ENCODE measurements at regions not wholly inside any gene's neighbourhood (a gene's known extent, or its start where the extent isn't known, plus 50 kb on each side); places are given as distances from the start of the nearest gene placed in this dataset.

GRCh38 chr6:11370191-11371018 lies 137.9 kb upstream of the NEDD9 start:
- Mint-ChIP-seq H3K9me3 (peaks cover 0 to 3% (median 0%) of the 10 kb centered on the region in 7 donors), H3K36me3 (peaks cover 42 to 47% of the 10 kb centered on the region in 2 donors), H3K4me3 (peak overlapping the region; percentile 8 to 70), H3K27ac (peak overlapping the region; percentile 77 to 90 (median 88)), H3K27me3 (ENCODE audit: low read depth in 3 of 3) (peaks cover 0 to 4% (median 2%) of the 10 kb centered on the region in 3 donors), H3K4me1 (peaks cover 82% of the 10 kb centered on the region)
- peaks cover 80 to 87% of the 10 kb centered on the region in 2 donors for H3K4me1 ChIP-seq (ENCODE audit: control insufficient read depth in 1 of 2, insufficient read depth in 2 of 2, low read length in 2 of 2)
- 70% methylated on average over 19 of the region's 24 CpGs for WGBS (ENCODE audit: insufficient coverage)
- no peaks in the 10 kb centered on the region for H3K27me3 ChIP-seq (ENCODE audit: control insufficient read depth in 2 of 2, insufficient read depth in 2 of 2, low read length in 2 of 2)
- no peaks in the 10 kb centered on the region for H4K20me1 ChIP-seq (ENCODE audit: insufficient read depth, low read length)
- peak overlapping the region; percentile 58 to 64 for H3K27ac ChIP-seq (ENCODE audit: low read depth in 1 of 2, low read length in 2 of 2)
- no peaks in the 10 kb centered on the region for H3K36me3 ChIP-seq (replicated peaks in 1 of 2; ENCODE audit: control insufficient read depth in 1 of 2, insufficient read depth in 2 of 2, low read length in 2 of 2)
- peaks cover 80% of the 10 kb centered on the region for H3K79me2 ChIP-seq (ENCODE audit: insufficient read depth, low read length)
- no peaks in the 10 kb centered on the region for H3K9me3 ChIP-seq (replicated peaks in 1 of 2; ENCODE audit: control insufficient read depth in 1 of 2, insufficient read depth in 1 of 2, low read length in 2 of 2)
- no peak overlapping the region for H3K9ac ChIP-seq (ENCODE audit: insufficient read depth, low read length, poor library complexity, severe bottlenecking)
- no peak for DNase-seq
- H3K4me3 ChIP-seq (replicated peaks in 1 of 3; ENCODE audit: low read depth in 2 of 3, low read length in 3 of 3): peak overlapping the region in 1 of 3 experiments; percentile 14
- TF ChIP-seq CTCF (IDR thresholded peaks at IDR 0.05): no peak
- intact Hi-C loops (cut with micrococcal nuclease): loop anchor here in 1 of 2 donors (2.0 kb wide), 1 partner anchor 22 kb away; no protein-coding TSS in a partner anchor
- H3K4me2 ChIP-seq (replicated peaks; ENCODE audit: extremely low read depth, low read length, poor library complexity, severe bottlenecking): no peak overlapping the region
- H2AFZ ChIP-seq (ENCODE audit: insufficient read depth, low read depth, low read length, poor library complexity, severe bottlenecking): no peak overlapping the region

GRCh38 chr6:11368760-11369159 lies 136.3 kb upstream of the NEDD9 start:
- no peak for TF ChIP-seq CTCF (IDR thresholded peaks at IDR 0.05)
- H3K4me1 Mint-ChIP-seq: peaks cover 79% of the 10 kb centered on the region
- H3K27ac ChIP-seq (ENCODE audit: low read depth in 1 of 2, low read length in 2 of 2): no peak overlapping the region

More at GRCh38 chr6:11368760-11369159, 136.3 kb upstream of the NEDD9 start:
- no peaks in the 10 kb centered on the region for H3K27me3 ChIP-seq (ENCODE audit: control insufficient read depth in 2 of 2, insufficient read depth in 2 of 2, low read length in 2 of 2)
- WGBS (ENCODE audit: insufficient coverage): no CpG with 5 or more reads among the region's 1 CpG
- H3K4me2 ChIP-seq (replicated peaks; ENCODE audit: extremely low read depth, low read length, poor library complexity, severe bottlenecking): no peak overlapping the region
- peaks cover 73 to 80% of the 10 kb centered on the region in 2 donors for H3K4me1 ChIP-seq (ENCODE audit: control insufficient read depth in 1 of 2, insufficient read depth in 2 of 2, low read length in 2 of 2)
- H3K27me3 Mint-ChIP-seq (ENCODE audit: low read depth in 3 of 3): peaks cover 0 to 4% (median 2%) of the 10 kb centered on the region in 3 donors
- peak overlapping the region in 5 of 7 donors; percentile 4 to 84 (median 16) for H3K27ac Mint-ChIP-seq
- no peak overlapping the region for H3K4me3 Mint-ChIP-seq
- H3K79me2 ChIP-seq (ENCODE audit: insufficient read depth, low read length): peaks cover 90% of the 10 kb centered on the region
- peaks cover 47 to 53% of the 10 kb centered on the region in 2 donors for H3K36me3 Mint-ChIP-seq
- peak in 1 of 3 donors; percentile 57 for DNase-seq
- peaks cover 0 to 3% (median 0%) of the 10 kb centered on the region in 7 donors for H3K9me3 Mint-ChIP-seq
- H3K9me3 ChIP-seq (replicated peaks in 1 of 2; ENCODE audit: control insufficient read depth in 1 of 2, insufficient read depth in 1 of 2, low read length in 2 of 2): no peaks in the 10 kb centered on the region
- no peak overlapping the region for H3K9ac ChIP-seq (ENCODE audit: insufficient read depth, low read length, poor library complexity, severe bottlenecking)
- H2AFZ ChIP-seq (ENCODE audit: insufficient read depth, low read depth, low read length, poor library complexity, severe bottlenecking): no peak overlapping the region
- peaks cover 0 to 7% of the 10 kb centered on the region in 2 donors for H3K36me3 ChIP-seq (replicated peaks in 1 of 2; ENCODE audit: control insufficient read depth in 1 of 2, insufficient read depth in 2 of 2, low read length in 2 of 2)
- no peaks in the 10 kb centered on the region for H4K20me1 ChIP-seq (ENCODE audit: insufficient read depth, low read length)
- H3K4me3 ChIP-seq (replicated peaks in 1 of 3; ENCODE audit: low read depth in 2 of 3, low read length in 3 of 3): no peak overlapping the region
- intact Hi-C loops (cut with micrococcal nuclease): loop anchor here in 1 of 2 donors (5.0 kb wide), 2 partner anchors 44 to 51 kb away; no protein-coding TSS in a partner anchor
